Endothelial cell of hepatic sinusoid (primary cell): ENCODE measurements at regions not wholly inside any gene's neighbourhood (a gene's known extent, or its start where the extent isn't known, plus 50 kb on each side); places are given as distances from the start of the nearest gene placed in this dataset.
"Not testable (repeated sequence)": the region's sequence is repeated elsewhere in the genome, so short reads cannot be mapped to it uniquely, and the experiment has no call there.

Experiments used
- in situ Hi-C: cut with HindIII; loops from 2 replicates; pipeline ENCODE4 v1.10.0; 2017; ENCODE audit warnings: low sequenced_read_pairs

DNA sequence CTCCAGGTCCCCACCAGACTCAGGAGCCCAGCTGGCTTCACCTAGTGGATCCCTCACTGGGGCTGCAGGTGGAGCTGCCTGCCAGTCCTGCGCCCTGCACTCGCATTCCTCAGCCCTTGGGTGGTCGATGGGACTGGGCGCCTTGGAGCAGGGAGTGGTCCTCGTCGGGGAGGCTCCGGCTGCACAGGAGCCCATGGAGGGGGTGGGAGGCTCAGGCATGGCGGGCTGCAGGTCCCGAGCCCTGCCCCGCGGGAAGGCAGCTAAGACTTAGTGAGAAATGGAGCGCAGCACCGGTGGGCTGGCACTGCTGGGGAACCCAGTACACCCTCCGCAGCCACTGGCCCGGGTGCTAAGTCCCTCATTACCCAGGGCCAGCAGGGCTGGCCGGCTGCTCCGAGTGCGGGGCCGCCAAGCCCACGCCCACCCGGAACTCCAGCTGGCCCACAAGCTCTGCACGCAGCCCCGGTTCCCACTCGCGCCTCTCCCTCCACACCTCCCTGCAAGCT is 203.4 kb downstream of the DSC3 start:
- in situ Hi-C loops = not testable (repeated sequence)

DNA sequence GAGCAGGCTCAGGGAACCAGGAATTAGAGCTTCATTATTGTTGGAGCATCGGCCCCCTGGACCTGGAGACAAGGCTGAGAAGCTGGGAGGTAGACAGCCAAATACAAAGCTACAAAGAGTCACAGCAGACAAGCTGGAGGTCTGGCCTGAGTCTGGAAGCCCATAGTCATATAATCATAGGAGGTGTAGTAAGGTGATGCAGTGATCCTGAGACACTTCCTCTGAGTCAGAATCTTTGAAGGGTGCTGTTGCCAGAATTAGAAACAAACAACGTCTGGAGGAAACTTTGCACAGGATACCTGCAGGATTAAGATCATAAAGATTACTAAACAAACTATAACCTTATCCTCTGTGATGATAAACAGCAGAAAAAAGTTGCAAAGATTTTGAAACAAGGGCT is 213.8 kb downstream of the DSC3 start:
- in situ Hi-C loops = no loop called here

DNA sequence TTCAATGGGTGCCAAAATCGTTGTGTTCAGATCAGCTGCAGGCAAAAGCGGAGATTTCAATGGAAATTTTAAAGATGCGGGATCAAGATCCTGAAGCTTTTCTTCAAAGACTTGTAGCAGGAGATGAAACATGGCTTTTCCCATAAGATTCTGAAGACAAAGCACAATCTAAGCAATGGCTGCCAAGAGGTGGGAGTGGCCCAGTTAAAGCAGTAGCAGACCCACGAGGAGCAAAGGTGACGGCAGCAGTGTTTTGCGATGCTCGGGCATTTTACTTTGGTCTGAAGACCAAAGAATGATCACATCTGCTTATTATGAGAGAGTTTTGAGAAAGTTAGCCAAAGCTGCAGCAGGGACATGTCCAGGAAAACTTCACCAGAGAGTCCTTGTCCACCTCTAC is 222.9 kb downstream of the DSC3 start:
- in situ Hi-C loops = no loop called here

DNA sequence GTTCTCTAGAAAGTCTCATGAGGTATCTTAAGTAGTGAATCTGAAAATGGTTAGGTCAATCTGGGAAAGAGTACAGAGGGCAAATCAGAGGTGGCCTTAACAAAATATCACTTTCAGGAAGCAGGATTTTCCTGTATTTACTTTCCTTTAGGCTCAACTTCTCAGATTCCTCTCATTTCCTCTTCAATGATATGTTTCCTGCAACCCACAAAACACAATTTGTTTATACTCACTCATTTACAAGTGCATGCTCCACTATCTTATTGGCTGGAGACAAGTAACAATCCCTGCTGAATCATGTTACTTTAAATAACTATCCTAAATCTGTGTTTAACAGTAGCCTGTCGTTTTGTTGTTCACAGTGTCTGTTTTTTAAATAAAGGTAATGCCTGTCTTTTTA is 228.1 kb downstream of the DSC3 start:
- in situ Hi-C loops = no loop called here

DNA sequence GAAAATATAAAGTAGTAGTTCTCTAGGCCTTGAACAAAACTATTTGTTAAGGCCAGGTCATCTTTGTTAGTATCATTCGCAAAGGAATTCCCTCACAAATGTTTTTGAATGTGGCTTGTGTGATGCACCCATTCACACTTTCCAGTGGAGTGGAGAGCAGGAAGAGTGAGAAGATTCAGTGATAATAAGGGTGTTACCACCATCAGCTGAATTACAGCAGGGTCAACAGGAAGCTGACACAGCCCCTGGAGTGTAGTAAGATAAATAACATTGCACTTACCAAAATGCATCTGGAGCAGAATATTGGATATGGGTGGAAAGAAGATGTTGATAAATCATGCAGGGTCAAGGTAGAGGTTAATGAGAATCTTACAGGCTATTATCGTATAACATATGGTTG is 231.0 kb downstream of the DSC3 start:
- in situ Hi-C loops = no loop called here

DNA sequence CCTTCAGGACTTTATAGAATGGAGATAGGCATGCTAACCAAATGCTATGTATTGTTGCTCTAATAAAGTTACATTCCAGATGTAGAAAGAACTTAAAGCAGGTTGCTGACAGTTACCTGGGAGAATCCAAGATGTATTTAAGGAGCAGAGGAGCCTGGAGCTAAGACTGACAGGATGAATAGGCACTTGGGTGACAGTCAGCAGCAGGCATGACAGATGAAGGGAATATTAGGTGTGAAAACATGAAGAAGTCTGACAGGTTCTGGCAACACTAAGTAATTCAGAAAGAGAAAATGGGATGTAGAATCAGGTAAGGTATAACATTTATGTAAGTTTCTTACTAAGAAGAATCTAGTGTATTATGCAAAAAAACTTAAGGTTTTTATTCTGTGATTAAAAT is 232.0 kb downstream of the DSC3 start:
- in situ Hi-C loops = no loop called here

DNA sequence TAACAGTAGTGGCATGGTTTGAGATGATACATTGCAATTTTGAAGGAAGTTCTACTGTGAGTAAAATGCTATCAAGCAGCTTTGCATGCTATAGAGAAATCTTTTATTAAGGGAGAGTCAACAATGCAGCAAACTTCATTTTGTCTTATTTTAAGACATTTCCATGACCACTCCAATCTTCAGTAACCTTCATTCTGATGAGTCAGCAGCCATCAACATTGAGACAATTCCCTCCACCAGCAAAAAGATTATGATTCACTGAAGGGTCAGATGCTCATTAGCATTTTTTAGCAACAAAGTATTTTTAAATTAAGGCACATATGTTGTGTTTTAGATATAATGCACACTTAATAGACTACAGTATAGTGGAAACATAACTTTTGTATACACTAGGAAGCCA is 235.7 kb downstream of the DSC3 start:
- in situ Hi-C loops = no loop called here

DNA sequence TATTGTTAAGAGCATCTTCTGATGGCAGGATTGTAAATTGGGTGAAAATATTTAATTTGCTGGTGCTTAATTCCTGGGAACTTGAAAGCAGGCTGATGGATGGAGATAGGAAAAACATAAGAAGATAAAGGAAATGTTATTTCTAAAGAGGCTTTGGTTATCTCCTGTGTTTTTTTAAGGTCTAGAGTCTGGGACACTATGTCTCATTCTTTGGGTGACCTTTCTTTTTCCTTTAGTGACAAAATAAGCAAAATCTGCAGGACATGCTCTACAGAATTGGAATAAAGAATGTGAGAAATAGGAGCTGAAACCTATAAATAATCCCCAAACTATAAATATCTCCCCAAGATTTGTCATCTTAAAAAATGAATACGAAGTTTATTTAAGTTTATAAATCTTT is 241.7 kb downstream of the DSC3 start:
- in situ Hi-C loops = no loop called here

DNA sequence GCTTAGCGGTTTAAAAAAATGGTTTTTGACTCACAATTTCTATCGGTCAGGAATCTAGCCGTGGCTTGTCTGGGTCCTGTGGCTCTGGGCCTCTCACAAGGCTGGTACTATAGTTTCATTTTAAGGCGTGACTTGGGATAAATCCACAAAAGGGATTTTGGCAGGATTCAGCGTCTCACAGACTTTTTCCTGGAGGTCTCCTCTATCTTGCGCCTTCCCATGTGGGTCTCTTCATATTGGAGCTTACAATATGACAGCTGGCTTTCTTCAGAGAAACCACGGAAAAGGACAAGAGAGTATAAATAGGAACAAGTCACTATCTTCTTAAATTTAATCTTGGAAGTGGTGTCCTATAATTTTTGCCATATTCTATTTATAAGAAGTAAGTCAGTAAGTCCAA is 250.5 kb downstream of the DSC3 start:
- in situ Hi-C loops = no loop called here

DNA sequence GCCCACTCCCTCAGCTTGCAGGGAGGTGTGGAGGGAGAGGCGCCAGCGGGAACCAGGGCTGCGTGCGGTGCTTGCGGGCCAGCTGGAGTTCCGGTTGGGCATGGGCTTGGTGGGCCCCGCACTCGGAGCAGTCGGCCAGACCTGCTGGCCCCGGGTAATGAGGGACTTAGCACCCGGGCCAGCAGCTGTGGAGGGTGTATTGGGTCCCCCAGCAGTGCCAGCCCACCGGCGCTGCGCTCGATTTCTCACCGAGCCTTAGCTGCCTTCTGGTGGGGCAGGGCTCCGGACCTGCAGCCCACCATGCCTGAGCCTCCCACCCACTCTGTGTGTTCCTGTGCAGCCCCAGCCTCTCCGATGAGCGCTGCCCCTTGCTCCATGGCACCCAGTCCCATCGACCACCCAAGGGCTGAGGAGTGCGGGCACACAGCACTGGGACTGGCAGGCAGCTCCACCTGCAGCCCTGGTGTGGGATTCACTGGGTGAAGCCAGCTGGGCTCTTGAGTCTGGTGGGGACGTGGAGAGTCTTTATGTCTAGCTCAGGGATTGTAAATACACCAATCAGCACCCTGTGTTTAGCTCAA is 254.0 kb downstream of the DSC3 start:
- in situ Hi-C loops = not testable (repeated sequence)

DNA sequence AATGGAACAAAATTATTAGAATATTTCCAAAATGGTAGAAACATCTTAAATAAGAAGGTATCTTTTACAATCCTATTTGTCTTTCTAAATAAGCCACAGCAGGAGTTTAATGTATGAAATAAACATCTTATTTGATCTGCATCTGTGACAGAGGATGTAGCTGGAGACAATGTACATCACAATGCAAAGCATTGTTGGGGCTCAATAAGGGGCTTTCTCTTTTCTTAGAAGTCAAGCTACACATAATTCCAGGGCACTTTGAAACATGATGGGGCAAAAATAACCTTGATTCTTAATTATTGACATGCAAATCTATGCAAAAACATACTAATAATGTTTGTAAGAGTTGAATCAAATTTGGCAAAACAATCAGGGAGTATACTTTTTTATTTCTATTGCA is 255.1 kb downstream of the DSC3 start:
- in situ Hi-C loops = no loop called here

DNA sequence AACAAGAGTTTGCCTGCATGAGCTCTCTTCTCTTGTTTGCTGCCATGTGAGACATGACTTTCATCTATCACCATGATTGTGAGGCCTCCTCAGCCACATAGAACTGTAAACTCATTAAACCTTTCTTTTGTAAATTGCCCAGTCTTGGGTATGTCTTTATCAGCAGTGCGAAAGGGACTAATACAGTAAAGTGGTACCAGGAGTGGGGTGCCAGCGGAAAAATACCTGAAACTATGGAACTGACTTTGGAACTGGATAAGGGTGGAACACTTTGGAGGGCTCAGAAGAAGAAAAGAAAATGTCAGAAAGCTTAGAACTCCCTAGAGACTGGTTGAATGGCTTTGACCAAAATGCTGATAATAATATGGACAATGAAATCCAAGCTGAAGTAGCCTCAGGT is 260.9 kb downstream of the DSC3 start:
- in situ Hi-C loops = no loop called here

DNA sequence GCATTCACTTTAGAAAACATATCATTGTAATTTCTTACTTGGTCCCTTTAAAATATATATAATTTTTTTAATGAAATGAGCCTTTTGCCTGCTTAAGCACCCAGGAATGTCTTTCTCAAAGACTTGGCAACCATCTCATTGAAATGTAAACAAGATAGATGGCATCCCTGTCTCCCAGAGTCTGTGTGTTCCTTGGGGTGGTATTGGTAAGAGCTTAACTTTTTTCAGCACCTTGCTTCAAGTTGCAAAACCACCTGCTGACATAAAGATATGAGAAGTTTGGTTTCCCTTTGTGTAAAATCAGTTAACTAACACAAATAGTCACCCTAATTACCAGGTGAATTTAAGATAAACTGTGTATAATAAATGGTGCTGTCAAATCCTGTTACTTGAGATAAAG is 266.9 kb downstream of the DSC3 start:
- in situ Hi-C loops = no loop called here

DNA sequence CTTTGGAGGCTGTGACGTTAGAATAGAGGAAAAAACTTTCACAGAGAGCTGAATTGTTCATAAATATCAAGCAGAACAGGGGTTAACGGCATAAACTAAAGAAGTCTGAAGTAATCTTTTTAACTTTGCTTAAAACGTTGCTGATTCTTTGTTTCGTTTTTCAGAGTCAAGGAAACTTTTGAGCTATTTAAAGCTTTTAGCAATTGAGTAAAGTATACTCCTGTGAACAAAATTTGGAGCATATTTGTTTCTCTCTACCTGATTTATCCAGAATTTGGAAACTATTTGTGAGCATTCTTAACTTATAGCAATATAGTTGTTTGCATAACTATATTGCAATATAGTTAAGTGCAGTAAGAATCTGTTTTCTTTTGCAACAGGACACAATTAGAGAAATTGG is 270.4 kb downstream of the DSC3 start:
- in situ Hi-C loops = not testable (repeated sequence)

DNA sequence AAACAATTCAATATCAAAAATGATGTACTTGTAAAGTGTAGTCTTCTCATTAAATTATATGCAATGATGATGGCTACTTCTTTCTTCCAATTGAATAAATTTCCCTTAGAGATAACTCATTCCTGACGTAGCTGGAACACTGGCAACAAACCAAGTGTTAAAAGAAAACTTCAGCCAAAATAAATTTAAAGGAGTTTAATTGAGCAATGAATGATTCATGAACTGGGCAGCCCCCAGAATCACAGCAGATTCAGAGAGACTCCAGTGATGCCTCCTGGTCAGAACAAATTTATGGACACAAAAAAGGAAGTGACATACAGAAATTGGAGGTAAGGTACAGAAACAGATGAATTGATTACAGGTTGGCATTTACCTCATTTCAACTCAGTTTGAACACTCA is 276.5 kb downstream of the DSC3 start:
- in situ Hi-C loops = no loop called here

DNA sequence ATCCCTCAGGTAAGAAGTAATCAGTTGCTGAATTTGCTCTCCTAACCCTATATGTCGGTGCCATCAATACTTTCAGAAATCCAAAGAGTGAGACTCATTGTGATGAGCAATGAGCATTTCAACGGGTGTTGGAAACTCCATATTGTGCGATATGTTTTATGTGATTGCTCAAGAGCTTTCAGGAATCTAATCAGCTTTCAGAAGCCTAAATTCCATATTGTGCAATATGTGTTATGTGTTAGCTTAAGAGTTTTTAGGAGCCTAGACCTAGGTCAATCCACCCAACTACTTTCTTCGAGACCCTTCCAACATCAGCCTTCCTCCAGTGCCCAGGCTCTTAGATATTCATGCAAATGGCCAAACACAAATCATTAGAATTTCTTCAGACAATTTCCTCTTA is 277.3 kb downstream of the DSC3 start:
- in situ Hi-C loops = no loop called here

DNA sequence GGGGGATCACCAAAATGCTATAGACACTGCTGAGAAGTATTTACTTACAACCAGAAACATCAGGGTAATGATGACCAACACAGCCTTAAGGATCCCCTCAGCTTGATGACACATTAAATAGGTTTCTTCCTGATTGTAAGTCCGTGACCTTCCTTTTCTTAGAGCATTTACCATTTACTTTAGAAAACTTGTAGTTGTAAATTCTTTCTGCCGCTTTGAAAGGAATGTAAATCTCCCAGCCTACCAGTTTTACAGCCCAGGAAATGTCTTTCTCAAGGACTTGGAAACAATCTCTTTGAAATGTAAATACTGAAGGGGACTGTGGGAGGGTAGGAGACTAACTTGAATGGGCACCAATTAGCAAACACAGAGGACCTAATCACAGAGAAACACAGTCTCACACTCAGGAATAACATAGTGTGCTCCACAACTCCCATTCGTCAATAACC is 278.6 kb downstream of the DSC3 start:
- in situ Hi-C loops = no loop called here

DNA sequence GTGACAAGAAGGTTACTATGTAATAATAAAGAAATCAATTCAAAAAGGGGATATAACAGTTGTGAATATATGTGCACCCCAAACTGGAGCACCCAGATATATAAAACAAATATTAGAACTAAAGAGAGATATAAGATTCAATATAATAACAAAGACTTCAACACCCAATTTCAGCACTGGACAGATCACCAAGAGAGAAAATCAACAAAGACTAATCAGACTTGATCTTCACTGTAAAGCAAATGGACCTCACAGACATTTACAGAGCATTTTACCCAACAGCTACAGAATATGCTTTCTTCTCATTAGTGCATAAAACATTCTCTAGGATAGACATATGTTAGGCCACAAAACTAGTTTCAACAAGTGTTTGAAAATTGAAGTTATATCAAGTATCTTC is 287.7 kb downstream of the DSC3 start:
- in situ Hi-C loops = no loop called here

DNA sequence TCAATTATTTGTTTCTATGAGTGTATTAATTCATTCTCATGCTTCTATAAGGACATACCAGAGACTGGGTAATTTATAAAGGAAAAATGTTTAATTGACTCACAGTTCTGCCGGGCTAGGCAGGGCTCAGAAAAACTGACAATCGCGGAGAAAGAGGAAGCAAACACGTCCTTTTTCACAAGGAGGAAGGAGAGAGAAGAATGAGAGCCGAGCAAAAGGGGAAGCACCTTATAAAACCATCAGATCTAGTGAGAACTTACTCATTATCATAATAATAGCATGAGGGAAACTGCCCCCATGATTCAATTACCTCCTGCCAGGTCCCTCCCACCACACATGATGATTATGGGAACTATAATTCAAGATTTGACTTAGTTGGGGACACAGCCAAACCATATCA is 294.0 kb downstream of the DSC3 start:
- in situ Hi-C loops = no loop called here

DNA sequence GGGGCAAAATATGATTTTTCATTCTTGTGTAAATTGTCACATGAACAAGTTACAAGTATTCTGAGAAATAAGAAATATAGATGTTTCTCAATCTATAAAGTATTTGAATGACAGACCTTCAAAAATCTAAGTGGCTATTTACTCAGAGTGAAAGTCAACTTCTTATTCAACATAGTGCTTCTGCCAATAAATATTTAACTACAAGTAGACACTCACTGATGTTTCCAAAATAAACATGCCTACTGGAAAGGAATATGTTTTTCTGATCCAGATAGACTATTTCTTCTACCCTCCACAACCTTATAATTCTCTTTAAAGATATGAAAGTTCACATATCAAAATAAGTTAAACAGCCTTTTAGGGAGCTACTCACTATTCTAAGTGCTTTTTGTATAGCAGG is 296.3 kb downstream of the DSC3 start:
- in situ Hi-C loops = no loop called here

DNA sequence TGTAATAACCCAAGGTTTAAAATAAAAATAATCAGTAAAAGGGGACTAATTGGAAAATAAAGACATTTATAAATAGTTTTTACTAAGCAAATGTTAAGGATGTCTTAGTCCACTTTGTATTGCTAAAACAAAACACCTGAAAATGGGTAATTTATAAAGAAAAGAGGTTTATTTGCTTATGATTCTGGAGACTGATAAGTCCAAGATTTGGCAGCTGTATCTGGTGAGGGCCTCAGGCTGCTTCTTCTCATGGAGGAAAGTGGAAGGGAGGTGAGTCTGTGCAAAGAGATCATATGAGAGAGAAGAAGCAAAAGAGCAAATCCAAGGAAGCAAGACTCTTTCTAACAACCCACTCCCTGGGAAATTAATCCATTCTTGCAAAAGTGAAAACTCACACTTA is 299.5 kb downstream of the DSC3 start:
- in situ Hi-C loops = no loop called here

DNA sequence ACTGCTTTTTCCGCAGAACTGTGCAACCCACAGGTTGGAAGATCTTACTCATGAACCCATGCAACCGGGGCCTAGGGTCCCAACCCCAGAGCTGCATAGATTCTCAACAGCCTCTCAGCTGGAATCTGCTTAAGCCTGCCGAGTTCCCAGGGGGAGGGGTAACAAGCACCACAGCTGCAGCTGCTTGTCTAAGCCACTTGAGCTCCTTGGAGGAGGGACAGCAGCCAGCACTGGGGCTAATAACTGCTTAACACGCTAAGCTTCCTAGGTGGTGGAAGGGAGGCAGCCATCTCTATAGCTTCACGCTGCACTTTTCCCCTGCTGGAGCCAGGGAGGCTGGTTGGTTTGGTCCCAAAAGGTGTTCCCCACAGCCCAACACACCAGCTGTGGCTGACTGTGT is 311.6 kb downstream of the DSC3 start:
- in situ Hi-C loops = no loop called here

DNA sequence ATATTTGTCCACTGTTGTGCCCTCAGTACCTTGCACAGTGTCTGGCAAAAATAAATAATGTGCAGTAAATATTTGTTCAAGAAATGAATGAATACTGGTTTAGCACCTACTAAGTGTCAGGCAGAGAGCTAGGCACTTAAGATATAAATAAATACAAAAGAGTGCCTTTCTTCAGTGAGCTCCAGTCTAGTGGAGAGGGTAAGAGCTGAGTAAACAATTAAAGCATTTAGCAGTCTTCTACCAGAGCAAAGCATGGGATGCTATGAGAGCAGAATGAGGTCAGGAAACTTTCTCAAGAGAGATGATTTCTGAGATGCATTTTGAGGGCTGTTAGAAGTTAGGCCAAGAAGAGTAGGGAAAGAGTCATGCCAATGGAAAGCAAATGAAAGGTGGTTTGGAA is 314.7 kb downstream of the DSC3 start:
- in situ Hi-C loops = no loop called here
